ENCODE measurements at regions not wholly inside any gene's neighbourhood (a gene's known extent, or its start where the extent isn't known, plus 50 kb on each side); places are given as distances from the start of the nearest gene placed in this dataset.

DNA sequence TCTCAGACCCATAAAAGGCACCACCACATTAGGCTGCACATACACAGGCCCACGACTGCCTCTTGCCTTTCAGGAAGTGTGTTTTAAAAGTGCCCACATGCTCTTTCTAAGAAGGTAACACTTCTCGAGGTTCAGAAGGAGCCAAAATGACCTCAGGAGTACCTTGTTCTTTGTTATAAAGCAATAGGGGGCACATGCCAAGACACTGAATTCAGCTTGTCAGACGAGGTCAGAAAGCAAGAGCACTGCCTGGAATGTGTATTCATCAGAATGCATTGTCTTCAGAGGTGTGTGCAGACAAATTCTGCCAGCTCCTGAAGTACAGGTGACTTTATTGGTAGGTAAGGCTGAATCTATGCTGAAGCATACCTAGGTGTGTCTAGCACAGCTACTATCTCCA, 114.5 kb upstream of the IRX1 start:
- no peaks in the 10 kb centered on the region for H3K4me1 ChIP-seq
- TF ChIP-seq FOSL2 (IDR thresholded peaks at IDR 0.05) (no peak), FOSL2 (CRISPR knock-in tag; IDR thresholded peaks at IDR 0.05) (no peak), ZC3H11A (IDR thresholded peaks at IDR 0.05) (no peak), FOSB (CRISPR knock-in tag; IDR thresholded peaks at IDR 0.05) (no peak), FOXS1 (CRISPR knock-in tag; IDR thresholded peaks at IDR 0.05) (no peak), RNF2 (IDR thresholded peaks at IDR 0.05; ENCODE audit: borderline replicate concordance, low read depth) (no peak), TP53 (CRISPR knock-in tag; IDR thresholded peaks at IDR 0.05) (no peak), ZNF302 (CRISPR knock-in tag; IDR thresholded peaks at IDR 0.05) (no peak), NPAS2 (CRISPR knock-in tag; IDR thresholded peaks at IDR 0.05; ENCODE audit: borderline replicate concordance) (no peak), RAD21 (conservative IDR thresholded peaks at IDR 0.05 in 1 of 2, IDR thresholded peaks at IDR 0.05 in 1 of 2) (no peak), RCOR1 (IDR thresholded peaks at IDR 0.05; ENCODE audit: low read depth, low read length) (no peak), BHLHE40 (IDR thresholded peaks at IDR 0.05; ENCODE audit: low read depth, low read length) (no peak), EHMT2 (IDR thresholded peaks at IDR 0.05; ENCODE audit: low read depth) (no peak), MYC (IDR thresholded peaks at IDR 0.05; ENCODE audit: borderline replicate concordance, low read length) (no peak), HOXA7 (CRISPR knock-in tag; IDR thresholded peaks at IDR 0.05) (no peak)
- TF ChIP-seq, protein P1, sequence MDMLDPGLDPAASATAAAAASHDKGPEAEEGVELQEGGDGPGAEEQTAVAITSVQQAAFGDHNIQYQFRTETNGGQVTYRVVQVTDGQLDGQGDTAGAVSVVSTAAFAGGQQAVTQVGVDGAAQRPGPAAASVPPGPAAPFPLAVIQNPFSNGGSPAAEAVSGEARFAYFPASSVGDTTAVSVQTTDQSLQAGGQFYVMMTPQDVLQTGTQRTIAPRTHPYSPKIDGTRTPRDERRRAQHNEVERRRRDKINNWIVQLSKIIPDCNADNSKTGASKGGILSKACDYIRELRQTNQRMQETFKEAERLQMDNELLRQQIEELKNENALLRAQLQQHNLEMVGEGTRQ (IDR thresholded peaks at IDR 0.05): no peak
- ChIA-PET CTCF (no interaction called here), POLR2A (no interaction called here)
- H3K4me2 ChIP-seq: no peak overlapping the region
- FAIRE-seq (no peak), ATAC-seq (no peak), DNase-seq (ENCODE audit: low read depth in 1 of 2, low spot score in 1 of 2) (no peak)
- no peak overlapping the region for H3K4me3 ChIP-seq
- H3K9me3 ChIP-seq: peaks cover 3% of the 10 kb centered on the region; the same call in 1 of the 3 replicates
- WGBS (ENCODE audit: missing lambda C conversion rate): 0% methylated on average over 3 of the region's 3 CpGs
- no peak overlapping the region for H3K27ac ChIP-seq

DNA sequence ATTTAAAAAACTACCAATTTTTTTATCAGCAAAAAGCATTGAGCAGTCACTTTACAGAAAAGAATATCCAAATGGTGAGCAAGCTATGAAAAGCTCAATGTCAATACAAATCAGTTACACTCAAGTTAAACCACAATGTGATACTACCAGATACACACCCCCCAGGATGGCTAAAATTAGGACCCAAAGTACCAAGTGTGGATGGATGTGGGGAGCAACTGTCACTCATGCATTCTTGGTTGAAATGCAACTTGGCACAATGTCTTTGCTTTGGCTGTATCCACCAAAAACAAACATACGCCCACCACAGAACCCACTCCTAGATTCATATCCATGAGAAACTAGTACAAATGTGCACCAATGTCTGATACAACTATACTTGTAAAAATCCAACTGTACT, 120.0 kb upstream of the IRX1 start:
- no peak for FAIRE-seq
- TF ChIP-seq, protein P2, sequence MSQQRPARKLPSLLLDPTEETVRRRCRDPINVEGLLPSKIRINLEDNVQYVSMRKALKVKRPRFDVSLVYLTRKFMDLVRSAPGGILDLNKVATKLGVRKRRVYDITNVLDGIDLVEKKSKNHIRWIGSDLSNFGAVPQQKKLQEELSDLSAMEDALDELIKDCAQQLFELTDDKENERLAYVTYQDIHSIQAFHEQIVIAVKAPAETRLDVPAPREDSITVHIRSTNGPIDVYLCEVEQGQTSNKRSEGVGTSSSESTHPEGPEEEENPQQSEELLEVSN (IDR thresholded peaks at IDR 0.05; ENCODE audit: borderline replicate concordance, low read depth): no peak
- TF ChIP-seq, protein P3, sequence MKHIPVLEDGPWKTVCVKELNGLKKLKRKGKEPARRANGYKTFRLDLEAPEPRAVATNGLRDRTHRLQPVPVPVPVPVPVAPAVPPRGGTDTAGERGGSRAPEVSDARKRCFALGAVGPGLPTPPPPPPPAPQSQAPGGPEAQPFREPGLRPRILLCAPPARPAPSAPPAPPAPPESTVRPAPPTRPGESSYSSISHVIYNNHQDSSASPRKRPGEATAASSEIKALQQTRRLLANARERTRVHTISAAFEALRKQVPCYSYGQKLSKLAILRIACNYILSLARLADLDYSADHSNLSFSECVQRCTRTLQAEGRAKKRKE (CRISPR knock-in tag; IDR thresholded peaks at IDR 0.05; ENCODE audit: low read depth): no peak
- TF ChIP-seq, protein P4, sequence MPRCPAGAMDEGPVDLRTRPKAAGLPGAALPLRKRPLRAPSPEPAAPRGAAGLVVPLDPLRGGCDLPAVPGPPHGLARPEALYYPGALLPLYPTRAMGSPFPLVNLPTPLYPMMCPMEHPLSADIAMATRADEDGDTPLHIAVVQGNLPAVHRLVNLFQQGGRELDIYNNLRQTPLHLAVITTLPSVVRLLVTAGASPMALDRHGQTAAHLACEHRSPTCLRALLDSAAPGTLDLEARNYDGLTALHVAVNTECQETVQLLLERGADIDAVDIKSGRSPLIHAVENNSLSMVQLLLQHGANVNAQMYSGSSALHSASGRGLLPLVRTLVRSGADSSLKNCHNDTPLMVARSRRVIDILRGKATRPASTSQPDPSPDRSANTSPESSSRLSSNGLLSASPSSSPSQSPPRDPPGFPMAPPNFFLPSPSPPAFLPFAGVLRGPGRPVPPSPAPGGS (IDR thresholded peaks at IDR 0.05): no peak
- TF ChIP-seq EP300 (IDR thresholded peaks at IDR 0.05): no peak
- TF ChIP-seq ZC3H11A (IDR thresholded peaks at IDR 0.05): no peak
- no peak for TF ChIP-seq HEYL (CRISPR knock-in tag; IDR thresholded peaks at IDR 0.05)
- no peak for TF ChIP-seq PHF8 (IDR thresholded peaks at IDR 0.05; ENCODE audit: borderline replicate concordance, low read depth)
- TF ChIP-seq ZSCAN20 (CRISPR knock-in tag; IDR thresholded peaks at IDR 0.05): no peak
- DNase-seq (ENCODE audit: low read depth in 1 of 2, low spot score in 1 of 2): no peak
- WGBS (ENCODE audit: missing lambda C conversion rate): 29% methylated on average over 1 of the region's 1 CpG
- no peak for ATAC-seq
- ChIA-PET POLR2A (no interaction called here), CTCF (no interaction called here)
- H3K9me3 ChIP-seq: no peaks in the 10 kb centered on the region
- H3K4me2 ChIP-seq: no peak overlapping the region
- H3K4me3 ChIP-seq: no peak overlapping the region
- H3K27ac ChIP-seq: no peak overlapping the region
- no peaks in the 10 kb centered on the region for H3K4me1 ChIP-seq

All from A549 (cell line).